ENCODE measurements at regions not wholly inside any gene's neighbourhood (a gene's known extent, or its start where the extent isn't known, plus 50 kb on each side); places are given as distances from the start of the nearest gene placed in this dataset.

DNA sequence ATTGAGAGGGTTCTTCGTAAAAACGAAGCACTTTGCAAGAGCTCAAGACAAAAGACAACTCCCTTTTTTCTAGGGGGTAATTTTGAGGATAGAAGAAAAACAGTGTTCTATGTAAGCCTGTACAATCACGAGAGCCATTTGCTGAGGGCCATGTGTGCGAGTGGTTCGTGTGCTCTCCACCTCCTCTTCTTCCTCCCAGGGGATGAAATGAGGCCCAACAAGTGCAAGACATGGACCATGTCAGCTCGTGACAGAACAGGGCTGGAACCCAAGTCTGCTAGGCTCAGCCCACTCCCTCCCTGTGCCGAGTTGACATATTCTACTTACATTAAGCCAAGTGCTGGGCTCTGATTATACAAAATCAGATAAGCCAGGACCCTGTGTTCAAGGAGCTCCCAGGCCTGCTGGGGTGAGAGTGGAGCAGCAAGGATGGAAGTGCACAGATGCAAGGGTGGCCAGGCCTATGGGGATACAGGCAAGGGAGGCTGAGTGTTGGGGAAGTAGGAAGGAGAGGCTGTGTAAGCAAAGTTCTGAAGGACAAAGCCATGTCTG lies 97.9 kb upstream of the MSX2 start:
- DNase-seq, result no peak
- H3K27ac ChIP-seq (ENCODE audit: low read depth in 1 of 2, low read length in 2 of 2), result no peak overlapping the region
- H3K4me1 ChIP-seq (ENCODE audit: control insufficient read depth in 1 of 2, insufficient read depth in 2 of 2, low read length in 2 of 2), result no peaks in the 10 kb centered on the region
- no peak overlapping the region for H3K4me3 ChIP-seq (replicated peaks in 1 of 3; ENCODE audit: low read depth in 2 of 3, low read length in 3 of 3)
- TF ChIP-seq CTCF (IDR thresholded peaks at IDR 0.05), result no peak
- intact Hi-C loops (cut with micrococcal nuclease), result no loop called here
- no peaks in the 10 kb centered on the region for H3K79me2 ChIP-seq (ENCODE audit: insufficient read depth, low read length)
- H4K20me1 ChIP-seq (ENCODE audit: insufficient read depth, low read length), result no peaks in the 10 kb centered on the region
- H3K4me2 ChIP-seq (replicated peaks; ENCODE audit: extremely low read depth, low read length, poor library complexity, severe bottlenecking), result no peak overlapping the region
- WGBS (ENCODE audit: insufficient coverage), result 91% methylated on average over 4 of the region's 7 CpGs
- Mint-ChIP-seq H3K36me3 (no peaks in the 10 kb centered on the region), H3K27me3 (ENCODE audit: low read depth in 3 of 3) (peaks cover 6 to 8% (median 7%) of the 10 kb centered on the region in 3 donors), H3K27ac (no peak overlapping the region), H3K4me1 (no peaks in the 10 kb centered on the region), H3K4me3 (no peak overlapping the region), H3K9me3 (peaks cover 0 to 4% (median 0%) of the 10 kb centered on the region in 7 donors)
- H2AFZ ChIP-seq (ENCODE audit: insufficient read depth, low read depth, low read length, poor library complexity, severe bottlenecking), result no peak overlapping the region
- no peaks in the 10 kb centered on the region for H3K27me3 ChIP-seq (ENCODE audit: control insufficient read depth in 2 of 2, insufficient read depth in 2 of 2, low read length in 2 of 2)
- H3K9me3 ChIP-seq (replicated peaks in 1 of 2; ENCODE audit: control insufficient read depth in 1 of 2, insufficient read depth in 1 of 2, low read length in 2 of 2), result no peaks in the 10 kb centered on the region
- no peaks in the 10 kb centered on the region for H3K36me3 ChIP-seq (replicated peaks in 1 of 2; ENCODE audit: control insufficient read depth in 1 of 2, insufficient read depth in 2 of 2, low read length in 2 of 2)
- no peak overlapping the region for H3K9ac ChIP-seq (ENCODE audit: insufficient read depth, low read length, poor library complexity, severe bottlenecking)

GRCh38 chr5:174636094-174636493 lies 88.3 kb upstream of the MSX2 start:
- Histone ChIP-seq H4K20me1 (ENCODE audit: insufficient read depth, low read length) (no peaks in the 10 kb centered on the region), H3K27me3 (ENCODE audit: control insufficient read depth in 2 of 2, insufficient read depth in 2 of 2, low read length in 2 of 2) (no peaks in the 10 kb centered on the region), H3K36me3 (replicated peaks in 1 of 2; ENCODE audit: control insufficient read depth in 1 of 2, insufficient read depth in 2 of 2, low read length in 2 of 2) (no peaks in the 10 kb centered on the region), H2AFZ (ENCODE audit: insufficient read depth, low read depth, low read length, poor library complexity, severe bottlenecking) (no peak overlapping the region), H3K4me3 (replicated peaks in 1 of 3; ENCODE audit: low read depth in 2 of 3, low read length in 3 of 3) (no peak overlapping the region), H3K27ac (ENCODE audit: low read depth in 1 of 2, low read length in 2 of 2) (no peak overlapping the region), H3K4me1 (ENCODE audit: control insufficient read depth in 1 of 2, insufficient read depth in 2 of 2, low read length in 2 of 2) (no peaks in the 10 kb centered on the region), H3K4me2 (replicated peaks; ENCODE audit: extremely low read depth, low read length, poor library complexity, severe bottlenecking) (no peak overlapping the region), H3K9me3 (replicated peaks in 1 of 2; ENCODE audit: control insufficient read depth in 1 of 2, insufficient read depth in 1 of 2, low read length in 2 of 2) (no peaks in the 10 kb centered on the region), H3K79me2 (ENCODE audit: insufficient read depth, low read length) (no peaks in the 10 kb centered on the region), H3K9ac (ENCODE audit: insufficient read depth, low read length, poor library complexity, severe bottlenecking) (no peak overlapping the region)
- H3K27ac Mint-ChIP-seq, result no peak overlapping the region
- no peaks in the 10 kb centered on the region for H3K4me1 Mint-ChIP-seq
- peaks cover 1 to 9% (median 7%) of the 10 kb centered on the region in 3 donors for H3K27me3 Mint-ChIP-seq (ENCODE audit: low read depth in 3 of 3)
- peaks cover 0 to 2% (median 0%) of the 10 kb centered on the region in 7 donors for H3K9me3 Mint-ChIP-seq
- TF ChIP-seq CTCF (IDR thresholded peaks at IDR 0.05), result no peak
- WGBS (ENCODE audit: insufficient coverage), result 84% methylated on average over 4 of the region's 6 CpGs
- intact Hi-C loops (cut with micrococcal nuclease), result no loop called here
- DNase-seq, result no peak
- no peak overlapping the region for H3K4me3 Mint-ChIP-seq
- H3K36me3 Mint-ChIP-seq, result no peaks in the 10 kb centered on the region

Data from CD14-positive monocyte (primary cell).